SK-N-SH (cell line): ENCODE measurements at regions not wholly inside any gene's neighbourhood (a gene's known extent, or its start where the extent isn't known, plus 50 kb on each side); places are given as distances from the start of the nearest gene placed in this dataset.
"Not testable (repeated sequence)": the region's sequence is repeated elsewhere in the genome, so short reads cannot be mapped to it uniquely, and the experiment has no call there.

Experiments
- CTCF ChIA-PET: fragments of 300-600, 350-600 bp; formaldehyde crosslinking; extraction: SDS; loops from one replicate; lab custom pipeline; 2021; lab: Yijun Ruan, JAX
- POLR2A ChIA-PET: fragments of 350-600 bp; sonication (Branson Sonifier 250); formaldehyde crosslinking; extraction: SDS; loops from one replicate; lab custom pipeline; 2020; ENCODE audit warnings: antibody characterized with exemption, inconsistent platforms; lab: Yijun Ruan, JAX
- DNase-seq: peaks from one replicate; pipeline ENCODE4 v3.0.0; 2012
- H2AFZ ChIP-seq: fragments of 200-600 bp; sonication (generic); 2 replicates; pipeline ENCODE4 v1.8.1; 2016; ENCODE audit warnings: antibody characterized with exemption, mild to moderate bottlenecking, low read depth
- H3F3A ChIP-seq: fragments of 200-600 bp; sonication (generic); replicated peaks from 2 replicates; pipeline ENCODE3; 2016; ENCODE audit warnings: antibody characterized with exemption, mild to moderate bottlenecking; ENCODE audit not compliant: insufficient read depth
- H3K27ac ChIP-seq, 2 experiments: fragments of 200-500 bp in 1 of 2; fragments of 200-600 bp in 1 of 2; sonication (Bioruptor generic) in 1 of 2; sonication (generic), shearing (Covaris generic) in 1 of 2; 2 replicates each; pipeline versions ENCODE4 v1.5.1 to v1.6.1; 2014 to 2016; ENCODE audit warnings: low read depth in 2 of 2, inconsistent platforms in 1 of 2, low read length in 1 of 2, mild to moderate bottlenecking in 1 of 2, mixed read lengths in 1 of 2
- H3K27me3 ChIP-seq: fragments of 200-600 bp; sonication (generic), shearing (Covaris generic); 2 replicates; pipeline ENCODE4 v1.6.1; 2016; ENCODE audit warnings: mixed run types; ENCODE audit not compliant: insufficient read depth
- H3K36me3 ChIP-seq, 2 experiments: fragments of 200-500 bp in 1 of 2; fragments of 200-600 bp in 1 of 2; sonication (Bioruptor generic) in 1 of 2; sonication (generic) in 1 of 2; replicated peaks in 1 of 2; 2 replicates each; pipeline versions ENCODE3 to v1.5.1; 2014 to 2016; ENCODE audit warnings: low read length in 1 of 2, mild to moderate bottlenecking in 1 of 2; ENCODE audit not compliant: insufficient read depth in 2 of 2, control insufficient read depth in 1 of 2
- H3K4me1 ChIP-seq, 2 experiments: fragments of 200-500 bp in 1 of 2; fragments of 200-600 bp in 1 of 2; sonication (Bioruptor generic) in 1 of 2; sonication (generic), shearing (Covaris generic) in 1 of 2; 2 replicates each; pipeline versions ENCODE4 v1.5.1 to v1.6.1; 2014 to 2016; ENCODE audit warnings: low read depth in 1 of 2, low read length in 1 of 2, mixed run types in 1 of 2; ENCODE audit not compliant: insufficient read depth in 2 of 2, control insufficient read depth in 1 of 2
- H3K4me2 ChIP-seq: fragments of 200-600 bp; sonication (generic), shearing (Covaris generic); 2 replicates; pipeline ENCODE4 v1.6.1; 2017; ENCODE audit warnings: mixed run types
- H3K4me3 ChIP-seq, 2 experiments: fragments of 200-500 bp in 1 of 2; fragments of 200-600 bp in 1 of 2; sonication (Bioruptor generic) in 1 of 2; sonication (generic), shearing (Covaris generic) in 1 of 2; 2 replicates each; pipeline versions ENCODE4 v1.5.1 to v1.8.1; 2014 to 2016; ENCODE audit warnings: low read depth in 2 of 2, inconsistent platforms in 1 of 2, low read length in 1 of 2, mild to moderate bottlenecking in 1 of 2, mixed read lengths in 1 of 2, moderate library complexity in 1 of 2
- H3K79me2 ChIP-seq: fragments of 200-600 bp; sonication (generic); 2 replicates; pipeline ENCODE4 v1.8.1; 2017; ENCODE audit warnings: mild to moderate bottlenecking; ENCODE audit not compliant: insufficient read depth
- H3K9ac ChIP-seq: fragments of 200-600 bp; sonication (generic); 2 replicates; pipeline ENCODE4 v1.6.1; 2017; ENCODE audit warnings: mixed run types
- H3K9me2 ChIP-seq: fragments of 200-600 bp; sonication (generic); 2 replicates; pipeline ENCODE4 v1.6.1; 2017; ENCODE audit warnings: mixed run types
- H3K9me3 ChIP-seq: fragments of 200-600 bp; sonication (generic); 2 replicates; pipeline ENCODE4 v1.6.1; 2017; ENCODE audit warnings: mixed run types, mild to moderate bottlenecking, moderate library complexity
- H4K20me1 ChIP-seq: fragments of 200-600 bp; sonication (generic); 2 replicates; pipeline ENCODE4 v1.6.1; 2017; ENCODE audit warnings: mild to moderate bottlenecking, mixed run types; ENCODE audit not compliant: insufficient read depth
- CHD2 ChIP-seq: fragments of 150-350 bp; IDR thresholded peaks from 2 replicates; pipeline ENCODE4 v1.6.1; 2018; ENCODE audit warnings: low read length; ENCODE audit not compliant: partially characterized antibody
- EZH2phosphoT487 ChIP-seq: fragments of 200-600 bp; sonication (generic); IDR thresholded peaks from 2 replicates; pipeline ENCODE4 v1.6.1; 2017; ENCODE audit warnings: low read depth, mixed run types, mild to moderate bottlenecking, antibody characterized with exemption, moderate library complexity, borderline replicate concordance
- FOSL2 ChIP-seq: IDR thresholded peaks from 2 replicates; pipeline ENCODE4 v1.4.0; 2012; ENCODE audit warnings: low read depth, mild to moderate bottlenecking, moderate library complexity, borderline replicate concordance
- GABPA ChIP-seq: IDR thresholded peaks from 2 replicates; pipeline ENCODE4 v1.4.0; 2012; ENCODE audit warnings: low read depth, mild to moderate bottlenecking
- MEF2A ChIP-seq: IDR thresholded peaks from 2 replicates; pipeline ENCODE4 v1.4.0; 2012; ENCODE audit warnings: low read depth, borderline replicate concordance
- MXI1 ChIP-seq: IDR thresholded peaks from 2 replicates; pipeline ENCODE4 v1.6.1; 2012; ENCODE audit warnings: mild to moderate bottlenecking, low read depth, low read length, improper control_type of control experiment
- NFIC ChIP-seq: IDR thresholded peaks from 2 replicates; pipeline ENCODE4 v1.4.0; 2012; ENCODE audit warnings: borderline replicate concordance
- RAD21 ChIP-seq: IDR thresholded peaks from 2 replicates; pipeline ENCODE4 v1.6.1; 2012; ENCODE audit warnings: mild to moderate bottlenecking, low read length
- RCOR1 ChIP-seq: fragments of 150-350 bp; IDR thresholded peaks from 2 replicates; pipeline ENCODE4 v1.6.1; 2017; ENCODE audit warnings: antibody characterized with exemption, low read length
- RXRA ChIP-seq: IDR thresholded peaks from 2 replicates; pipeline ENCODE4 v1.4.0; 2012; ENCODE audit warnings: low read depth, mild to moderate bottlenecking, borderline replicate concordance
- SIN3A ChIP-seq: IDR thresholded peaks from 2 replicates; pipeline ENCODE4 v1.6.1; 2012; ENCODE audit warnings: low read depth, mild to moderate bottlenecking, low read length, moderate library complexity, borderline replicate concordance
- SMC3 ChIP-seq: IDR thresholded peaks from 2 replicates; pipeline ENCODE4 v1.6.1; 2012; ENCODE audit warnings: low read depth, low read length, improper control_type of control experiment
- TAF1 ChIP-seq: IDR thresholded peaks from 2 replicates; pipeline ENCODE4 v1.6.1; 2012; ENCODE audit warnings: low read depth, mild to moderate bottlenecking, low read length, moderate library complexity, borderline replicate concordance
- TEAD4 ChIP-seq: IDR thresholded peaks from 2 replicates; pipeline ENCODE4 v1.4.0; 2012; ENCODE audit warnings: mild to moderate bottlenecking, borderline replicate concordance; ENCODE audit not compliant: insufficient read depth
- YY1 ChIP-seq: IDR thresholded peaks from 2 replicates; pipeline ENCODE4 v1.4.0; 2012; ENCODE audit warnings: low read depth, mild to moderate bottlenecking
- ZBTB33 ChIP-seq: IDR thresholded peaks from 2 replicates; pipeline ENCODE4 v1.4.0; 2012; ENCODE audit warnings: low read depth, borderline replicate concordance
- WGBS: methylation state at CpG from one replicate; pipeline ENCODE4 v1.1.6; 2017; ENCODE audit warnings: low lambda C conversion rate; 5-methylcytosine and 5-hydroxymethylcytosine counted together
- TF ChIP-seq, protein P1 (sequence below): fragments of 200-600 bp; sonication (generic); IDR thresholded peaks from 2 replicates; pipeline ENCODE4 v1.6.1; 2017; ENCODE audit warnings: antibody characterized with exemption, mild to moderate bottlenecking, moderate library complexity
- TF ChIP-seq, protein P2 (sequence below): IDR thresholded peaks from 2 replicates; pipeline ENCODE4 v1.4.0; 2012; ENCODE audit warnings: low read depth
- TF ChIP-seq, protein P3 (sequence below): fragments of 150-350 bp; IDR thresholded peaks from 2 replicates; pipeline ENCODE4 v1.6.1; 2016; ENCODE audit warnings: mild to moderate bottlenecking, low read depth, low read length
- TF ChIP-seq, protein P4 (sequence below): IDR thresholded peaks from 2 replicates; pipeline ENCODE4; 2012

- no peak for TF ChIP-seq NFIC
- TF ChIP-seq SIN3A = no peak
- TF ChIP-seq CHD2 = no peak
- no peak for TF ChIP-seq TEAD4
- no peak for TF ChIP-seq MEF2A
- TF ChIP-seq SMC3 = no peak
- no peak for TF ChIP-seq RXRA
These were observed 1761.8 kb downstream of the SLITRK5 start (continued) for GRCh38 chr13:89432997-89433396.

- H2AFZ ChIP-seq, H3K4me3 ChIP-seq, H3K27me3 ChIP-seq, H4K20me1 ChIP-seq, H3K4me2 ChIP-seq, H3K9ac ChIP-seq, H3K9me3 ChIP-seq, H3F3A ChIP-seq, H3K36me3 ChIP-seq, H3K4me1 ChIP-seq, H3K27ac ChIP-seq, H3K9me2 ChIP-seq, H3K79me2 ChIP-seq, POLR2A ChIA-PET: not testable (repeated sequence)
- peak; percentile 20 for DNase-seq
- CTCF ChIA-PET = interaction anchor here (1.1 to 1.6 kb wide), 3 partner anchors 11 to 1433 kb away, joined by 5 to 7 read pairs (median 6); no protein-coding TSS in a partner anchor
- 78% methylated on average over 4 of the region's 4 CpGs for WGBS
- TF ChIP-seq RAD21 = peak; percentile 45
These were observed 1763.5 kb downstream of the SLITRK5 start for GRCh38 chr13:89434624-89435023.

DNA sequence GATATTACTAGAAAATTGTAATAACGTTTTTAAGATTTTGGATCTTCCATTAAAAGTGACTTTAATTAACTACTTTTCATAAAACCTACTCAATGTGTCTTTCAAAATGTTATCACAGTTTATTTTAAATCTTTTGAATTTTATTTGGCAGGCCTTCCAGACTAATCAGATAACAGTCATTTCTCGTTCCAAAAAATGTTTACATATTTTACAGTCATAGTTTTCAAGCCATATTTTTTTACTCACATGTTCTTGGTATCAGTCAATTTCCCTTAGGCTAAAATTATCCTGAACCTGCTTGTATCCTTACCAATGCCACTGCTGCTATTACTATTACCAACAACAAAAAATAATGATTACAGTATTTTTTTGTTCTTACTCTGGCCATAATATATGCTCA, 1783.5 kb downstream of the SLITRK5 start:
- 17% methylated on average over 2 of the region's 2 CpGs for WGBS
- no peak overlapping the region for H3K27ac ChIP-seq
- no peaks in the 10 kb centered on the region for H3K27me3 ChIP-seq
- no peak overlapping the region for H3K9ac ChIP-seq
- POLR2A ChIA-PET = no interaction called here
- no peaks in the 10 kb centered on the region for H3K79me2 ChIP-seq
- CTCF ChIA-PET = no interaction called here
- no peak overlapping the region for H3K4me3 ChIP-seq
- no peaks in the 10 kb centered on the region for H4K20me1 ChIP-seq
- H3K4me2 ChIP-seq = no peak overlapping the region
- H2AFZ ChIP-seq = no peak overlapping the region
- H3F3A ChIP-seq = no peaks in the 10 kb centered on the region
- H3K9me3 ChIP-seq = no peaks in the 10 kb centered on the region
- H3K9me2 ChIP-seq = 0 out of 2 replicates have a peak, but pooled peaks cover 3% of the 10 kb centered on the region
- no peaks in the 10 kb centered on the region for H3K4me1 ChIP-seq
- no peaks in the 10 kb centered on the region for H3K36me3 ChIP-seq
- no peak for DNase-seq
- TF ChIP-seq TAF1 (no peak), SMC3 (no peak), EZH2phosphoT487 (no peak), NFIC (no peak), MXI1 (no peak), RAD21 (no peak), GABPA (no peak), FOSL2 (no peak), TEAD4 (no peak), ZBTB33 (no peak), RCOR1 (no peak), MEF2A (no peak), YY1 (no peak)
- TF ChIP-seq, protein P1, sequence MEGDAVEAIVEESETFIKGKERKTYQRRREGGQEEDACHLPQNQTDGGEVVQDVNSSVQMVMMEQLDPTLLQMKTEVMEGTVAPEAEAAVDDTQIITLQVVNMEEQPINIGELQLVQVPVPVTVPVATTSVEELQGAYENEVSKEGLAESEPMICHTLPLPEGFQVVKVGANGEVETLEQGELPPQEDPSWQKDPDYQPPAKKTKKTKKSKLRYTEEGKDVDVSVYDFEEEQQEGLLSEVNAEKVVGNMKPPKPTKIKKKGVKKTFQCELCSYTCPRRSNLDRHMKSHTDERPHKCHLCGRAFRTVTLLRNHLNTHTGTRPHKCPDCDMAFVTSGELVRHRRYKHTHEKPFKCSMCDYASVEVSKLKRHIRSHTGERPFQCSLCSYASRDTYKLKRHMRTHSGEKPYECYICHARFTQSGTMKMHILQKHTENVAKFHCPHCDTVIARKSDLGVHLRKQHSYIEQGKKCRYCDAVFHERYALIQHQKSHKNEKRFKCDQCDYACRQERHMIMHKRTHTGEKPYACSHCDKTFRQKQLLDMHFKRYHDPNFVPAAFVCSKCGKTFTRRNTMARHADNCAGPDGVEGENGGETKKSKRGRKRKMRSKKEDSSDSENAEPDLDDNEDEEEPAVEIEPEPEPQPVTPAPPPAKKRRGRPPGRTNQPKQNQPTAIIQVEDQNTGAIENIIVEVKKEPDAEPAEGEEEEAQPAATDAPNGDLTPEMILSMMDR = no peak
- TF ChIP-seq, protein P2, sequence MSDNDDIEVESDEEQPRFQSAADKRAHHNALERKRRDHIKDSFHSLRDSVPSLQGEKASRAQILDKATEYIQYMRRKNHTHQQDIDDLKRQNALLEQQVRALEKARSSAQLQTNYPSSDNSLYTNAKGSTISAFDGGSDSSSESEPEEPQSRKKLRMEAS = no peak
- TF ChIP-seq, protein P3, sequence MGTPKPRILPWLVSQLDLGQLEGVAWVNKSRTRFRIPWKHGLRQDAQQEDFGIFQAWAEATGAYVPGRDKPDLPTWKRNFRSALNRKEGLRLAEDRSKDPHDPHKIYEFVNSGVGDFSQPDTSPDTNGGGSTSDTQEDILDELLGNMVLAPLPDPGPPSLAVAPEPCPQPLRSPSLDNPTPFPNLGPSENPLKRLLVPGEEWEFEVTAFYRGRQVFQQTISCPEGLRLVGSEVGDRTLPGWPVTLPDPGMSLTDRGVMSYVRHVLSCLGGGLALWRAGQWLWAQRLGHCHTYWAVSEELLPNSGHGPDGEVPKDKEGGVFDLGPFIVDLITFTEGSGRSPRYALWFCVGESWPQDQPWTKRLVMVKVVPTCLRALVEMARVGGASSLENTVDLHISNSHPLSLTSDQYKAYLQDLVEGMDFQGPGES = no peak
- TF ChIP-seq, protein P4, sequence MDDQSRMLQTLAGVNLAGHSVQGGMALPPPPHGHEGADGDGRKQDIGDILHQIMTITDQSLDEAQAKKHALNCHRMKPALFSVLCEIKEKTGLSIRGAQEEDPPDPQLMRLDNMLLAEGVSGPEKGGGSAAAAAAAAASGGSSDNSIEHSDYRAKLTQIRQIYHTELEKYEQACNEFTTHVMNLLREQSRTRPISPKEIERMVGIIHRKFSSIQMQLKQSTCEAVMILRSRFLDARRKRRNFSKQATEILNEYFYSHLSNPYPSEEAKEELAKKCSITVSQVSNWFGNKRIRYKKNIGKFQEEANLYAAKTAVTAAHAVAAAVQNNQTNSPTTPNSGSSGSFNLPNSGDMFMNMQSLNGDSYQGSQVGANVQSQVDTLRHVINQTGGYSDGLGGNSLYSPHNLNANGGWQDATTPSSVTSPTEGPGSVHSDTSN = no peak
